Peyer's patch (tissue), 4 donors: ENCODE measurements at regions not wholly inside any gene's neighbourhood (a gene's known extent, or its start where the extent isn't known, plus 50 kb on each side); places are given as distances from the start of the nearest gene placed in this dataset.

Experiments used
- DNase-seq, 3 donors: peaks; one replicate each; pipeline ENCODE4 v3.0.0-alpha.2; 2017 to 2019
- H3K27ac ChIP-seq, 4 donors: fragments of 200-600 bp; sonication (generic); one replicate each; pipeline ENCODE4 v1.5.1; 2016 to 2019
- H3K27me3 ChIP-seq, 2 donors: fragments of 200-600 bp; sonication (generic); one replicate each; pipeline ENCODE4 v1.5.1; 2019
- H3K36me3 ChIP-seq, 3 donors: fragments of 200-600 bp; sonication (generic); one replicate each; pipeline ENCODE4 v1.5.1; 2016 to 2019
- H3K4me1 ChIP-seq, 4 donors: fragments of 200-600 bp; sonication (generic); one replicate each; pipeline ENCODE4 v1.5.1; 2016 to 2019
- H3K4me3 ChIP-seq, 4 donors: fragments of 200-600 bp; sonication (generic); 1 replicate in 3 of 4; 2 replicates in 1 of 4; pipeline ENCODE4 v1.5.1; 2016 to 2019; ENCODE audit warnings: mild to moderate bottlenecking in 1 of 4
- H3K9me3 ChIP-seq, 4 donors: fragments of 200-600 bp; sonication (generic); one replicate each; pipeline ENCODE4 v1.5.1; 2016 to 2019; ENCODE audit warnings: mild to moderate bottlenecking in 1 of 4
- POLR2A ChIP-seq, 2 donors: fragments of 450-650 bp; IDR thresholded peaks; one replicate each; pipeline ENCODE4 v1.5.1; 2017; ENCODE audit warnings: antibody characterized with exemption in 2 of 2, mild to moderate bottlenecking in 2 of 2, moderate library complexity in 2 of 2
- TF ChIP-seq, protein P1 (sequence below), 6 experiments: fragments of 450-650 bp in 4 of 6; fragments of 200-600 bp in 2 of 6; sonication (generic) in 1 of 6; IDR thresholded peaks; one replicate each; pipeline ENCODE4 v1.5.1; 2017 to 2019; ENCODE audit warnings: antibody characterized with exemption in 6 of 6, mild to moderate bottlenecking in 3 of 6, moderate library complexity in 1 of 6

DNA sequence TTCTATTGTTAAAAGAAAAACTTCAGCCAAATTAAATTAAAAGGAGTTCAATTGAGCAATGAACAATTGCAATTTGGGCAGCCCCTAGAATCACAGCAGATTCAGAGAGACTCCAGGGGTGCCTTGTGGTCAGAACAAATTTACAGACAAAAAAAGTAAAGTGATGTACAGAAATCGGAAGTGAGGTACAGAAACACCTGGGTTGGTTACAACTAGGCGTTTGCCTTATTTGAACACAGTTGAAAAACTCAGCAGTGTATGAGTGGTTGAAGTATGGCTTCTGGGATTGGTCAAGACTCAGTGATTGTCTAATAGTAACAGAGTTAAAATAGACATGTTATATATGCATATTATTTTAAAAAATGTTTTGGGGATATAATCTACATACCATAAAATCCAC is 98.5 kb upstream of the ZSWIM2 start:
- H3K27ac ChIP-seq: no peak overlapping the region
- no peaks in the 10 kb centered on the region for H3K36me3 ChIP-seq
- no peak for DNase-seq
- no peaks in the 10 kb centered on the region for H3K4me1 ChIP-seq
- no peaks in the 10 kb centered on the region for H3K9me3 ChIP-seq
- H3K27me3 ChIP-seq: no peaks in the 10 kb centered on the region
- no peak overlapping the region for H3K4me3 ChIP-seq
- TF ChIP-seq, protein P1, sequence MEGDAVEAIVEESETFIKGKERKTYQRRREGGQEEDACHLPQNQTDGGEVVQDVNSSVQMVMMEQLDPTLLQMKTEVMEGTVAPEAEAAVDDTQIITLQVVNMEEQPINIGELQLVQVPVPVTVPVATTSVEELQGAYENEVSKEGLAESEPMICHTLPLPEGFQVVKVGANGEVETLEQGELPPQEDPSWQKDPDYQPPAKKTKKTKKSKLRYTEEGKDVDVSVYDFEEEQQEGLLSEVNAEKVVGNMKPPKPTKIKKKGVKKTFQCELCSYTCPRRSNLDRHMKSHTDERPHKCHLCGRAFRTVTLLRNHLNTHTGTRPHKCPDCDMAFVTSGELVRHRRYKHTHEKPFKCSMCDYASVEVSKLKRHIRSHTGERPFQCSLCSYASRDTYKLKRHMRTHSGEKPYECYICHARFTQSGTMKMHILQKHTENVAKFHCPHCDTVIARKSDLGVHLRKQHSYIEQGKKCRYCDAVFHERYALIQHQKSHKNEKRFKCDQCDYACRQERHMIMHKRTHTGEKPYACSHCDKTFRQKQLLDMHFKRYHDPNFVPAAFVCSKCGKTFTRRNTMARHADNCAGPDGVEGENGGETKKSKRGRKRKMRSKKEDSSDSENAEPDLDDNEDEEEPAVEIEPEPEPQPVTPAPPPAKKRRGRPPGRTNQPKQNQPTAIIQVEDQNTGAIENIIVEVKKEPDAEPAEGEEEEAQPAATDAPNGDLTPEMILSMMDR (IDR thresholded peaks at IDR 0.05): no peak
- TF ChIP-seq POLR2A (IDR thresholded peaks at IDR 0.05): no peak

DNA sequence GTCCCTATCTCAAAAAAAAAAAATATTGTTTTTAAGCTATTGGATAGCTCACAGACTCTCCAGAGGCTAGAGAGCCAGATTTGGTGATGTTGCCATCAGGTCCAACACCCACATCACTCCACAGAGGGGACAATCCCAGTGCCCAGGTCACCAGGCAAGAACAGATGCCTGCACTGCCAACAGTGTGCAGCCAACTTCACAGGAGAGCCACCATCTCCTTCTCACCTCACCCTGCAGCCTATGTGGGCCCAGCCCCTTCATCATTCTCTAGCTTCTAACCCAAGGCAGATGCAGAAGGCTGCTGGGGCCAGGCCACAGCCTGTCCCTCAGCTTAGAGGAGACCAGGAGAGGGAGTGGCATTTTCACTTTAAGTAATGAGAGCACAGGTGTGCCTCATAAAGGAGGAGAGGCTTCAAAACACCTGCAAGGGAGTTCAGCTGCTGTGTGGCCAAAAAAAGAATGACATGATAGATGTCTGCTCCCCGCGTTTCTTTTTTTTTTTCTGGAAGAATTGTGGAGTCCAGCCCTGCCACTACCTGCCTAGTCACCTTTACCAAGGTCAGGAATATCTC is 98.0 kb upstream of the ZSWIM2 start:
- H3K27me3 ChIP-seq: no peaks in the 10 kb centered on the region
- H3K36me3 ChIP-seq: no peaks in the 10 kb centered on the region
- DNase-seq: no peak
- no peak overlapping the region for H3K27ac ChIP-seq
- H3K4me1 ChIP-seq: no peaks in the 10 kb centered on the region
- H3K9me3 ChIP-seq: no peaks in the 10 kb centered on the region
- H3K4me3 ChIP-seq: no peak overlapping the region
- TF ChIP-seq POLR2A (IDR thresholded peaks at IDR 0.05): no peak
- TF ChIP-seq, protein P1 (IDR thresholded peaks at IDR 0.05): no peak

DNA sequence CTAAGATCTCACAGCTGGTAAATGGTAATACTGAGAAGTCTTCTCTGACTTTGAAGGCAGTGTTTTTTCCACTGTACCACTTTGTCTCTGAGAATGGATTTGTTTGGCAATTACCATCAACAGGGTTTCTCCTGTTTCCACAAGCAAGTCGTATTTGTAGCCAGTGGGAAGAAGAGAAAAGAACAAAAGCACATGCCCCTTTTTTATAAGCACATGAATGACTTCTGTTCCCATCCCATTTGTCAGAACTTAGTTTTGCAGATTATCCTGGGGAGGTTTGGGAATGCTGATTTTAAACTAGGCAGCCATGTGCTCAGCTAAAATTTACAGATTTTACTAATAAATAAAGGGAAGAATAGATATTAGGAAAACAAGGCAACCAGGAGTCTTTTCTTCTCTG is 92.9 kb upstream of the ZSWIM2 start:
- H3K4me3 ChIP-seq: no peak overlapping the region
- no peak overlapping the region for H3K27ac ChIP-seq
- H3K9me3 ChIP-seq: no peaks in the 10 kb centered on the region
- no peaks in the 10 kb centered on the region for H3K4me1 ChIP-seq
- H3K27me3 ChIP-seq: no peaks in the 10 kb centered on the region
- TF ChIP-seq, protein P1 (IDR thresholded peaks at IDR 0.05): no peak
- no peak for TF ChIP-seq POLR2A (IDR thresholded peaks at IDR 0.05)
- no peak for DNase-seq
- H3K36me3 ChIP-seq: no peaks in the 10 kb centered on the region

DNA sequence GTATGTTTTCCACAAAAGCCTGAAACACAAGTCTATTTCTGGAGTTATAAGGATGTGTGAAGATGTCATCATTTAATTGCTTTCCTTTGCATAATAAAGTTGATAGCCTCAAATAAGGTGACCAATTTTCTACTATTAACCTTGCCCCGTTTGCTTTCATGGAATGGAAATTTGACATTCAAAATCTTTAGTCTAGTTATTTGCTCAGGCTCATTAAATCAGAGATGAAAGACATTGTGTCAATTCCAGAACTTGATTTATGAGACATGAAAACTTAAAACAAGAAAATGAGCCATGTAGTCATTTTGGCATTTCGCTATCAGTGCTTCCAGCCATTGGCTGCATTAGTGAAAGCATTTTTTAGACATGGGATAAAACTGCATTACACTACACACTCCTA is 91.5 kb upstream of the ZSWIM2 start:
- Histone ChIP-seq H3K9me3 (no peaks in the 10 kb centered on the region), H3K27me3 (no peaks in the 10 kb centered on the region), H3K4me3 (no peak overlapping the region), H3K4me1 (no peaks in the 10 kb centered on the region), H3K27ac (no peak overlapping the region), H3K36me3 (no peaks in the 10 kb centered on the region)
- no peak for DNase-seq
- no peak for TF ChIP-seq POLR2A (IDR thresholded peaks at IDR 0.05)

DNA sequence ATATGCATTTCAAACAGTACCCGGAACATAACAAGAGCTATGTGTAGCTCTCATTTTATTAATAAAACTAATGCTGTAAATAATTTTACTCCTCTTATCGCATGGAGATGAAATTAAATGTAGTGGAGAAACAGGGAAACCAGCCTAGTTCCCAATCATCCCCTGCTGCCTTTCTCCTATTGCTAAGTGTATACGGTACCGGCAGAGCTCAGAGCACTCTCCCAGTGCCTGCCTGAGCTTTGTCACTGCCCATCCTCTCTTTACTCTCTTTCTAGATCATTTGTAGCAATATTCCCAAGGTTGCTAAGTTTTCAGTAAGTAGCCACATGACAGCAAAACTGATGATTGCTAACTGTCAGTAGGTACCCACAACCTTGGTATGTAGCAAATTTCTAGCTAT is 85.5 kb upstream of the ZSWIM2 start:
- no peak for DNase-seq
- no peak overlapping the region for H3K27ac ChIP-seq
- H3K27me3 ChIP-seq: no peaks in the 10 kb centered on the region
- no peaks in the 10 kb centered on the region for H3K36me3 ChIP-seq
- H3K4me3 ChIP-seq: no peak overlapping the region
- TF ChIP-seq POLR2A (IDR thresholded peaks at IDR 0.05): no peak
- TF ChIP-seq, protein P1 (IDR thresholded peaks at IDR 0.05): no peak
- H3K9me3 ChIP-seq: no peaks in the 10 kb centered on the region
- no peaks in the 10 kb centered on the region for H3K4me1 ChIP-seq

DNA sequence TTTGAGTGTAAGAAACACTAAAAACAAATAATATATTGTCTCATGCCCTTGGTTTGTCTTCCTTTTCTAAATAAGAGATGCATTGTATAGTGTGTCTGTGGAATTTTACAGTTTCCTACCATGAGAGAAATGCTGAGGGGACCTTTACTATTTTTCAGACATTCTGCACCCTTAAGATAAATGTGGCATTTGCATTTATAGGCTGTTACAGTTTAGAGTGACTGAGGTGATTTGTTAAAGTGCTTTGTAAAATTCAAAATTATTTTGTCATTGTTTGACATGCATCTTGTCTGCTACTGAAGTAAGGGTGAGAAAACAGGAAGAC is 78.9 kb upstream of the ZSWIM2 start:
- Histone ChIP-seq H3K4me1 (no peaks in the 10 kb centered on the region), H3K9me3 (no peaks in the 10 kb centered on the region), H3K4me3 (no peak overlapping the region), H3K27me3 (no peaks in the 10 kb centered on the region), H3K36me3 (no peaks in the 10 kb centered on the region), H3K27ac (no peak overlapping the region)
- DNase-seq: no peak
- TF ChIP-seq, protein P1 (IDR thresholded peaks at IDR 0.05): no peak
- no peak for TF ChIP-seq POLR2A (IDR thresholded peaks at IDR 0.05)
